Smooth muscle cell (in vitro differentiated cells): ENCODE measurements at regions not wholly inside any gene's neighbourhood (a gene's known extent, or its start where the extent isn't known, plus 50 kb on each side); places are given as distances from the start of the nearest gene placed in this dataset.
A peak's percentile ranks its signal among the peaks of the same experiment; 100 is the strongest.

Experiments used
- DNase-seq: peaks from one replicate; lab custom pipeline; 2025; ENCODE audit not compliant: unreplicated experiment; lab: John Stamatoyannopoulos, UW
- H2AFZ ChIP-seq: fragments of 200-600 bp; sonication (generic); 2 replicates; pipeline ENCODE4 v1.6.0; 2016; ENCODE audit warnings: antibody characterized with exemption, low read depth, mild to moderate bottlenecking
- H3F3A ChIP-seq: fragments of 200-600 bp; sonication (generic); 2 replicates; pipeline ENCODE4 v1.6.0; 2017; ENCODE audit warnings: antibody characterized with exemption, low read depth
- H3K27ac ChIP-seq: fragments of 200-600 bp; sonication (generic); 2 replicates; pipeline ENCODE4 v1.5.1; 2016; ENCODE audit warnings: low read depth, mild to moderate bottlenecking
- H3K27me3 ChIP-seq: fragments of 200-600 bp; sonication (generic); 2 replicates; pipeline ENCODE4 v1.6.1; 2016; ENCODE audit warnings: low read depth, mild to moderate bottlenecking
- H3K36me3 ChIP-seq: fragments of 200-600 bp; sonication (generic); 2 replicates; pipeline ENCODE4 v1.5.1; 2016; ENCODE audit warnings: low read depth
- H3K4me1 ChIP-seq: fragments of 200-600 bp; sonication (generic); 2 replicates; pipeline ENCODE4 v1.5.1; 2016; ENCODE audit warnings: low read depth
- H3K4me2 ChIP-seq: fragments of 200-600 bp; sonication (generic); 2 replicates; pipeline ENCODE4 v1.6.0; 2016; ENCODE audit warnings: mild to moderate bottlenecking
- H3K4me3 ChIP-seq: fragments of 200-600 bp; sonication (generic); 2 replicates; pipeline ENCODE4 v1.5.1; 2016; ENCODE audit warnings: mild to moderate bottlenecking
- H3K79me2 ChIP-seq: fragments of 200-600 bp; sonication (generic); 2 replicates; pipeline ENCODE4 v1.6.0; 2016; ENCODE audit warnings: low read depth, mild to moderate bottlenecking
- H3K9ac ChIP-seq: fragments of 200-600 bp; sonication (generic); 2 replicates; pipeline ENCODE4 v1.6.0; 2016; ENCODE audit warnings: low read depth
- H3K9me3 ChIP-seq: fragments of 200-600 bp; sonication (generic); replicated peaks from 2 replicates; pipeline ENCODE4 v1.5.1; 2016; ENCODE audit warnings: low read depth
- H4K20me1 ChIP-seq: fragments of 200-600 bp; sonication (generic); 2 replicates; pipeline ENCODE4 v1.6.0; 2016; ENCODE audit warnings: low read depth
- WGBS: methylation state at CpG from one replicate; pipeline ENCODE4 v1.1.7; 2016; ENCODE audit warnings: low lambda C conversion rate; 5-methylcytosine and 5-hydroxymethylcytosine counted together
- TF ChIP-seq, protein P1 (sequence below): fragments of 200-600 bp; sonication (generic); IDR thresholded peaks from 2 replicates; pipeline ENCODE4 v1.5.1; 2017; ENCODE audit warnings: borderline replicate concordance, mild to moderate bottlenecking, antibody characterized with exemption; ENCODE audit not compliant: insufficient read depth, poor library complexity, severe bottlenecking

DNA sequence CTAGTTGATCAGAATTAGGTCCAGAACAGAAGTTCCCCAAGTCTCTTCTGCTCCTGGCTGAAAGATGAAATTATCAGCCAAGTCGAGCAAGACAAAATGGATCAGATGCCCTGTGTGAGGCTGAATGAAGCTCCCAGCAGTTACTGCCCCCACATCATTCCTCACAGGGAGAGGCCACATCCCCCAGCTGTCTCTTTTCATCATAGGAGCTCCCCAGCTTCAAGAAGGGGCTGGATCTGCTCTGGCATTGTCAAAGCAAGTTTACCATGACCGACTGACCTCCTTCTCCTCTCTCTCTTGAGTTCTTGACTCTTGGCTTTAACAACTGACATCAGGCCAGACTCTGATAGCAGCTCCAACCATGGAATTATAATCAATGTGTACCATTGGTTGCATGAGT is 133.3 kb upstream of the RAD23B start:
- TF ChIP-seq, protein P1, sequence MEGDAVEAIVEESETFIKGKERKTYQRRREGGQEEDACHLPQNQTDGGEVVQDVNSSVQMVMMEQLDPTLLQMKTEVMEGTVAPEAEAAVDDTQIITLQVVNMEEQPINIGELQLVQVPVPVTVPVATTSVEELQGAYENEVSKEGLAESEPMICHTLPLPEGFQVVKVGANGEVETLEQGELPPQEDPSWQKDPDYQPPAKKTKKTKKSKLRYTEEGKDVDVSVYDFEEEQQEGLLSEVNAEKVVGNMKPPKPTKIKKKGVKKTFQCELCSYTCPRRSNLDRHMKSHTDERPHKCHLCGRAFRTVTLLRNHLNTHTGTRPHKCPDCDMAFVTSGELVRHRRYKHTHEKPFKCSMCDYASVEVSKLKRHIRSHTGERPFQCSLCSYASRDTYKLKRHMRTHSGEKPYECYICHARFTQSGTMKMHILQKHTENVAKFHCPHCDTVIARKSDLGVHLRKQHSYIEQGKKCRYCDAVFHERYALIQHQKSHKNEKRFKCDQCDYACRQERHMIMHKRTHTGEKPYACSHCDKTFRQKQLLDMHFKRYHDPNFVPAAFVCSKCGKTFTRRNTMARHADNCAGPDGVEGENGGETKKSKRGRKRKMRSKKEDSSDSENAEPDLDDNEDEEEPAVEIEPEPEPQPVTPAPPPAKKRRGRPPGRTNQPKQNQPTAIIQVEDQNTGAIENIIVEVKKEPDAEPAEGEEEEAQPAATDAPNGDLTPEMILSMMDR: no peak
- H3K4me2 ChIP-seq: no peak overlapping the region
- WGBS: 92% methylated on average over 2 of the region's 2 CpGs
- peaks cover 11% of the 10 kb centered on the region for H3K4me1 ChIP-seq
- H3K27ac ChIP-seq: no peak overlapping the region
- H3K9me3 ChIP-seq: no peaks in the 10 kb centered on the region
- no peak for DNase-seq
- no peak overlapping the region for H2AFZ ChIP-seq
- H3K4me3 ChIP-seq: no peak overlapping the region
- no peaks in the 10 kb centered on the region for H3F3A ChIP-seq
- H3K36me3 ChIP-seq: no peaks in the 10 kb centered on the region
- no peaks in the 10 kb centered on the region for H4K20me1 ChIP-seq
- no peaks in the 10 kb centered on the region for H3K79me2 ChIP-seq
- no peak overlapping the region for H3K9ac ChIP-seq
- no peaks in the 10 kb centered on the region for H3K27me3 ChIP-seq

DNA sequence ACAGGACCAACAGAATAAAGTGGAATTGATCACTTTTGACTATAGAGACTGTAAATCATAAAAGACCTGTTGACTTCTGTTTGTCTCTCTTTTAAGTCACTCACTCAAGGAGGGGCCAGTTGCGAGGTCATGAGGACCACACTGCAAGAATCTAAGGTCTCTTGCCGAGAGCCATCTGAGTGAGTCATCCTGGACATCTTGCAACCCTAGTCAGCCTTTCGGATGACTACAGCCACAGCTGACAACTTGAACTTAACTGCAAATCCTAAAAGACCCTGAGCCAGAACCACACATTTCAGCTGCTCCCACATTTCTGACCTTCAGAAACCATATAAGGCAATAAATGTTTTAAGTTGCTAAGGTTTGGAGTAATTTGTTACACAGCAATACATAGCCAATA is 129.7 kb upstream of the RAD23B start:
- WGBS: 24% methylated on average over 3 of the region's 3 CpGs
- Histone ChIP-seq H3F3A (no peaks in the 10 kb centered on the region), H3K36me3 (no peaks in the 10 kb centered on the region), H3K27me3 (no peaks in the 10 kb centered on the region), H4K20me1 (no peaks in the 10 kb centered on the region), H3K79me2 (no peaks in the 10 kb centered on the region), H3K4me1 (peaks cover 11% of the 10 kb centered on the region), H3K9ac (no peak overlapping the region), H2AFZ (no peak overlapping the region), H3K9me3 (no peaks in the 10 kb centered on the region), H3K4me3 (no peak overlapping the region), H3K4me2 (peak overlapping the region; percentile 44), H3K27ac (no peak overlapping the region)
- TF ChIP-seq, protein P1: no peak
- no peak for DNase-seq

DNA sequence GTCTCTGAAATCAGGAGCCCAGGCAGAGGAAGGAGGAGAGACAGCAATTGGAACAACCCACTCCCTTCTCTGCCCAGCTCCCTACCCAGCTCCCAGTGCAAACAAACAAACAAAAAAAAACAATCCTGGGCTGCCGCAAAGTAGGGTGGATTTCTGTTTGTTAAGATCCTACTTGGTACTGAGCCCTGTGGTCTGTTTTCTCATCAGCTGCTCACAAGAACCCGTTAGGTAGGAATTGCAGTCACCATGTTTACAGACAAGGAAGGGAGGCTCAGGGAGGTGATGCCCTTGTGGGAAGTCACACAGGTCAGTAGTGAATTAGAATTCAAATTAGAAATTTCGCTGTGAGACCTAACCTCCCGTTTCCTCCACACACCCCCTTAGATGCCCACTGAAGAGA is 128.8 kb upstream of the RAD23B start:
- Histone ChIP-seq H3K9ac (no peak overlapping the region), H3K4me2 (no peak overlapping the region)
- 72% methylated on average over 4 of the region's 4 CpGs for whole genome bisulfite sequencing

GRCh38 chr9:107154766-107155165 is 128.3 kb upstream of the RAD23B start:
- H4K20me1 ChIP-seq: no peaks in the 10 kb centered on the region
- TF ChIP-seq, protein P1: no peak
- H3K27me3 ChIP-seq: no peaks in the 10 kb centered on the region
- H3K4me3 ChIP-seq: no peak overlapping the region
- H3K9me3 ChIP-seq: no peaks in the 10 kb centered on the region
- H3F3A ChIP-seq: no peaks in the 10 kb centered on the region
- DNase-seq: no peak
- no peak overlapping the region for H3K27ac ChIP-seq
- no peaks in the 10 kb centered on the region for H3K36me3 ChIP-seq
- no peak overlapping the region for H3K9ac ChIP-seq
- WGBS: 98% methylated on average over 3 of the region's 3 CpGs
- peaks cover 11% of the 10 kb centered on the region for H3K4me1 ChIP-seq
- H3K79me2 ChIP-seq: no peaks in the 10 kb centered on the region
- no peak overlapping the region for H2AFZ ChIP-seq
- H3K4me2 ChIP-seq: no peak overlapping the region

More for the DNA sequence above, 128.8 kb upstream of the RAD23B start:
- H3K27ac ChIP-seq: no peak overlapping the region
- H3K27me3 ChIP-seq: no peaks in the 10 kb centered on the region
- H3F3A ChIP-seq: no peaks in the 10 kb centered on the region
- DNase-seq: no peak
- TF ChIP-seq, protein P1: no peak
- H3K79me2 ChIP-seq: no peaks in the 10 kb centered on the region
- no peaks in the 10 kb centered on the region for H3K36me3 ChIP-seq
- H2AFZ ChIP-seq: no peak overlapping the region
- no peaks in the 10 kb centered on the region for H4K20me1 ChIP-seq
- no peaks in the 10 kb centered on the region for H3K9me3 ChIP-seq
- peaks cover 11% of the 10 kb centered on the region for H3K4me1 ChIP-seq
- H3K4me3 ChIP-seq: no peak overlapping the region
